OCI-M1 (cell line): ENCODE measurements at regions not wholly inside any gene's neighbourhood (a gene's known extent, or its start where the extent isn't known, plus 50 kb on each side); places are given as distances from the start of the nearest gene placed in this dataset.

Experiments
- DNase-seq: peaks from one replicate; lab custom pipeline; 2025; lab: John Stamatoyannopoulos, UW

DNA sequence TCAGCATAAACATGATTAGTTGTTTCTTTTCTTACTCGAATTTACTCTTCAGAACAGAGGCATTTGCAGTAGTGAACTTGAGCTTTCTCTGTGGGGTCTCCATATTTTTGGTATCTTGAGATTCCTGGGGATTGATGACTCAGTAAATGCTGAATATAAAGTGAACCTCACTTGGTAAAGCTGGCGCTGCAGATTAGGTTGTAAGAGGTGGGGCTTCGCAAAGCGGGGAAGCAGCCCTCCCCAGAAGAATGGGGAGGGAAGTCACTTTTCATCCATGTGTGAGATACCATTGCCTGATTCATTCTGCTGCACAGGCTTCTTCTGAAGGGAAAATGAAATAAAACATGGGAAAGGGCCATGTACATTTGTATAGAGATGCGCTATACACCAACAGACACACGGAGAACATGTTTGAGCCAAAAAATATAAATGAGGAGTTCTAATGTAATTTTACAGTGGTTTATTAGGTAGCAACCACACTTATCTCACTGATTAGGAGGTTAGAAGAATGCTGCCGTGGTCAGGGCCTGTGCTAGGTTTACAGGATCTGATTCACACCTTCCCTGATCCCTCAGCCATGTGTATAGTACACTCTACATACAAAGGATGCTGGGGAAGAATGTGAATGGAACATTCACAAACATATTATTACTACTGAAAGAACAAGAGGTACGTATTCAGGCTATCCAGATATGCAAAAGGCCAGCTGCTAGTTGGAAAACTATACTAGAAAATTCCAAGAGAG, 63.5 kb downstream of the DNTTIP2 start:
- no peak for DNase-seq

DNA sequence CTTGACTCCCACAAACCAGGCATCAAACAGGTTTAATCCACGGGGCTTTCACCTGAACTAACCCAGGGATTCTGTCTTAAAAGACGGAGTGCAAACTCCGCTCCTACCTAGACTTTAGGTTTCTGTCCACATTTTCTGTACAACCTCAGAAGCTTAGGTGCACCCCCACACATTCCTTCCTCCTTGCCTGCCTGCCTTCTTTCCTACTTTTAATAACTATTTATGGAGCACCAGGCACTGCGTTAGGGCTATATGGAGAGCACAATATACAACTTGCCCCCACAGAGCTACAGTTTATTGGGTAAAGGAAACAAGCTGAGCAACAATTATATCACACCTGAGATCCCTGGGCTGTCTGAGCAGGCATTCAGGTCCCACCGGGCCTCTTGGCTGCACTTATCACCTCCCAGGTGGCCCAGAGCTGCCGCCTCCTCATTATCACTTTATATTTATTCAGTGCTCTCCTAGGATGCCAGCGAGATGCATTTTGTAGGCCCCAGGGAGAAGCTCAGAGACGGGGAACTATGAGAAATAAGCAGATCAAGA, 64.1 kb downstream of the DNTTIP2 start:
- no peak for DNase-seq

DNA sequence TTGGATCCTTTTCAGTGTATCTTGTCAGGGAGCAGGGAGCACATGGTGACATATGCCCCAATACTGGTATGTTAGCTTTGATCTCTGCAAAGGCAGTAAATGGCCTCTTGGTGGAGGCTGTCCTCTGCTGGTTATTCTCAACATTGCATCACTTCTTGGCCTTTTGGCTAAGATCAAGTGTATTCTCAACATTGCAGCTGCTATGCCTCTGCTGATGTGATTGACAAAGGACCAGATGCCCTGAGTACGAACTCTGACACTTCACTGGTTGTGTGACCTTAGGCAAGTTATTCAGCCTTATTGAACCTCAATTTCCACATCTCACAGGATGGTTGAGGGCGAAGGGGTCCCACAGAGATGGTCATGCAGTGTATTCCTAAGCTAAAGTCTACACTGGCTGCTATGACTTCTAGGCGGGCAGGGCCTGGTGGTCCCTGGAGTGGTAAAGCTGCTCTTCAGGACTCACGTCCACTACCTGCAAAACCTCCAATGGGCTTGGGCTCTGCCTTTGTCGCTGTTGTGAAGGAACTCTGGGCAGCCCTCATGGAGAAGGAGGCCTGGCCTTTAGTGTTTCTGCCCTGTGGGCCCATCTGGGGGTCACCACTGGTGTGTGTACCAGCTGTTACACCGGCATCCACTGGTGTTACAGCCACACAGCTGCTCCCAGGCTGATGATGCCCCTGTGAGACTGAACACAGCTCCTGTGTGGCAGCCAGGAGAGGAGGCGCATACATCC, 64.8 kb downstream of the DNTTIP2 start:
- DNase-seq, result peak; percentile 88

DNA sequence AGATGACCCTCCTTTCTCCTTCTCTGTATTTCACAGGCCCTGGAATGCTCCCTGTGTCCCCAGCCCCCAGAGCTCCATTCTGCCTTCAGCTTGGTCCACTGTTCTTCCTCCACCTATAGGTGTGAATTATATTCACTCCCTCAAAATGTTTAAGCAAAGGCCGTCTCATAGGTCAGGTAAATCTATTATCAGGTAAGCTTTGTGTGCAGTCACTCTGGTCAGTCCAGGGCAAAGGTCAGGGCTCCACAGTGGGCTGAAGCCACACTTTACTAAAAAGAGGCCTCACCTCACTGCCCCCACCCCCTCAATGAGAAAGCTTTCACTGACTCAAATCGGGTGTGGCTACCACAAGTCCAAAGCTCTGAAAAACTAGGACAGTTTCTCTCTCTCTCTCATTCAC, 65.9 kb downstream of the DNTTIP2 start:
- no peak for DNase-seq

DNA sequence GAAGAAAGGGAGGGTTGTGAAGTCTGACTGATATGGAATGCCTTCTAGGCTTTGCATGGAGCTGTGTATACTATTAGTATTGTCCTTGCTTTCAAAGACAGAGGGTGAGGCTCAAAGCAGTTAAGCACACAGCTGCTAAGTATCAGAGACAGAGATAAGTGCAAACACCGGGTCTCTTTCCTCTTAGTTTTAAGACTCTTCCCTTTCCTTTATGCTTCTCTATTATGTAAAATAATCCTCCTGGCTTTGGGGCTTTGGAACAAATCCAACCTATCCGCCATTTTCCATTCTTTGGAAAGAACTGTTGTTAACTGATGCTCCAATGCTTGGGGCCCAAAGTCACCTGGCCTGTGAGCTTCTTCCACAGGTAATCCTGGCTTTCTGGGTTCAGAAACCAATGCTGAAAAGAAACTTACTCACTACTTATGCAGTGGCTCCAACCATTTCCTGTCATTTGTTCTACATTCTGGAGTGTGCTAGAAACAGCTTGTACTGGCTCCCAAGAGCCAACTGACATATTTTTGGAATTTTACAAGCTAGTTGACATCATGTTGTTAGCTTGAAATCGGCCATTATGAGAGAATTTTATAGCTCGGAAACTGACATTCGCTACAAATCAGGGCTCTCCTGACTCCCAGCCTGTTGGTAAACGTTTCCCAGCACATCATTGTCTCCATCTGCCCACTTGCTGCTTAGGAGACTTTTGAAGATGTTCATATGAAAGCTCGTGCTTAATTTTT, 67.5 kb downstream of the DNTTIP2 start:
- DNase-seq, result no peak

DNA sequence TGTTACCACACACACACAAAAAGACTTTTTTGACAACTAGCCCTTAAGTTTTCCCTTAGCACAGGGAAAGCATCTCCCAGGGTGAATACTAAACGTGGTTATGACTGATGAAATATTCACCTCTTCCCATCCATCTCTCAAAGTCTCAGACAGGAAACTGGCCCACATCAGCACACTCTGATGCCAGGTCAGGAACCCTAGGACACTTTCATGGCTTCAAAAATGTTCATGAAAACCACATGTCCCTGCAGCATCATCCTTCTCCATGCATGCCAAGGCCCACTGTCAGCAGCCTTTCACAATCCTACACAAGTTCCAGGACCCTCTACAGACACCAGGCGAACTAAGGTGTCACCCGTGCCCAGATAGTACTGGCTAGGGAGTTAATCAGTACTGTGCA, 68.7 kb downstream of the DNTTIP2 start:
- no peak for DNase-seq

DNA sequence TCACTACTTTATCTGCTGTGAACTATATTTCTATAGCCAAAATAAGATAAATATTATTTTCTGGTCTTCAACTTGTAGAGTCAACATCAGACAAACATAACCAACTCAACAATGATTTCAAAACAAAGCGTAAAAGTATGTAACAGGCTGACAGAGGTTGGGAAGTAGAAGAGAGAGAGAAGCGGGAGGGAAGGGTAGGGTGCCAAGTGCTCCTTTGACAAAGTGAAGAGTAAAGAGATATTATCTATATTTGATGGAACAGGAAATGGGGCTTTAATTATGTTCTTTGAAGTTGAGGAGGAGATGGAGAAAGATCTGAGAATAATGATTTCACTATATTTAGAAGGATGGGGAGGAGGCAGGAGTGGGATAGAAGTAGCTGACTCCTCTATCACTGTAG, 70.1 kb downstream of the DNTTIP2 start:
- DNase-seq, result no peak

DNA sequence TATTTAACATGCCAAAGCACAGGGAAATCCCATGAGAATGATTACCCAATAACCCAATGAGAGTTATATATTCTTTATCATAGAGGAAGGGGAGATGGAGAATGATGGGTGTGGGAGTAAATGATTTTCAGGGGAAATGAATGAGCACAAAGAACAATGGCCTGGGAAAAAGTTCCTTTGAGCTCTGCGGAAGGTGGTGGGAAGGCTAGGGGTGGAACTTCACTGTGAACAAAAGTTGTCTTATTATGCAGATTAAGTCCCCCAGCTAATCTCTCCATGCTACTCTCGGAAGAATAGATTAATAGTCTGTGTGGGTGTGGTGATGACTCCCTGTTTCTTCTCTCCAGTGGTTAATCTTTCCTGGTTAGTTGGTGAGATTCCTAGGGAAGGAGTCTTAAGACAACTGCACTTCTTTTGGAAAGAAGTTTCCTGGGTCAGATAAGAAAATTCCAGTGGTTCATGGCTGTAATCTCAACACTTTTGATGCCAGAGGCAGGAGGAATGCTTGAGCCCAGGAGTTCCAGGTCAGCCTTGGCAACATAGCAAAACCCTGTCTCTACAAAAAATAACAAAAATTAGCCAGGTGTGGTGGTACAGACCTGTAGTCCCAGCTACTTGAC, 71.6 kb downstream of the DNTTIP2 start:
- DNase-seq, result no peak

DNA sequence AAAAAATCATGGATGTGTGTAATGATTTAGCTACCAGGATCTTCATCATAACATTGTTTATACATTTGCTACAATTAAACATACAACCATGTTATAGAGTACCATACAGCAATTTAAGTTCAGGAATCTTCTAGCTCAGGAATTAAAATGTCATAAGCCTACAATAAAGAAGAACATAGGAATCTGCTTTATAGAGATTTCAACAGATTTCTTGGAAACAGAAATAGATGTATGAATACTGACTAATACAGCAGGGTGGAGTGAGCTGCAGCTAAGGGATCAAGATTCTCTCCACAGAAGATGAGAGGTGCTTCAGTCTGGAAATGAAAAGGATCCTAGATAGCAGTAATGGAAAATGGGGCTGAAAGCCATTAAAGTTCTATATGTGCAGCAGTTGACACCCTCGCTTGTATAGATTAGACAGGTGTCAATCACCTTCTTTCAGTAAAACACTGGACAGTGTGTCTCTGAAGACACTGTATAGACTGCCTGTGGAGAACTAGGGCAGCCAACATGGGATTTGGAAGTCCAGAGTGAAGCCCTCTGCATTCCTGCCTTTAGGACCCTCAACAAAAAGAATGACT, 73.9 kb downstream of the DNTTIP2 start:
- DNase-seq, result no peak

DNA sequence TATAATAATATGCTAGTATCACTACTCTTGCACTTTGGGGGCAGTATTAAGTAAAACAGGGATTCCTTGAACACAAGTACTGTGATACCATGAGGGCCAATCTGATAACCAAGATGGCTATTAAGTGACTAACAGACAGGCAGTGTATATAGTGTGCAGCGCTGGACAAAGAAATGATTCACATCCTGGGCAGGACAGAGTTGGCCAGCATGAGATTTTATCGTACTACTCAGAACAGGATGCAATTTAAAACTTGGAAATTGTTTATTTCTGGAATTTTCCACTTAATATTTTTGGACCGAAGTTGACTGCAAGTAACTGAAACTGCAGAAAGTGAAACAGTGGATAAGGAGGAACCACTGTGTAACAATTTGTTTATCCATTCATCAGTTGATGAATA, 74.6 kb downstream of the DNTTIP2 start:
- DNase-seq, result no peak

DNA sequence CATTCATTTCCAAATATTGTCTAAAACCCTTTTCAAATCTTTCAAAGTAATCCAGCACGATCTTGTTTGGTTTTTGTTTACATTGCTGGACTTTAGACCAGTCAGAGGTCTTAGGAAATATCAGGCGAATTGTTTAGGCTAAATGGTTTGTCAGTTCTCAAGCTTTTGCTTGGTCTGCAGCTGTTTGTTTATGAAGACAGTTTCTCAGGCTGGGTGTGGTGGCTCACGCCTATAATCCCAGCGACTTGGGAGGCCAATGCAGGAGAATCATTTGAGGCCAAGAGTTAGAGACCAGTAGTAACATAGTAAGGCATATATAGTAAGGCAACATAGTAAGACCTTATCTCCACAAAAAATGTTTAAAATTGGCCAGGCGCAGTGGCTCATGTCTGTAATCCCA, 77.5 kb downstream of the DNTTIP2 start:
- DNase-seq, result no peak

DNA sequence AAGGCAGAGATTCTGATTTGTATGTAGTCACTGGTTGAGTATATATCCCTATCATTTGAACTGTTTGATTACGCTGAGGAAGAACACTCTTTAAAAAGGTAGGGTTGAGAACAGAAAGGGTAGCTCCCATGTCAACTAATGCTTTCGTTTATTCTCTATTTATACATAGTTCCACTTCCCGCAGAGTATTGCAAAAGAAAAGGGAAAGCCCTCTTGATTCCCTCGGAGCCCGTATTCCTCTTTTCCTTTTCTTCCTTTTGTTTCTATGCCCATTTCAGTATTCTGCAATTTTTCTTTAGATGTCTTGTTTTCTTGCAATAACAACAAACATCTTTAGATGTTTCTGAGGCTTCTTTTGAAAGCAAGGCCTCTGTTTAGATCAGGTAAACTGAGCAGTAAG, 78.2 kb downstream of the DNTTIP2 start:
- DNase-seq, result no peak

DNA sequence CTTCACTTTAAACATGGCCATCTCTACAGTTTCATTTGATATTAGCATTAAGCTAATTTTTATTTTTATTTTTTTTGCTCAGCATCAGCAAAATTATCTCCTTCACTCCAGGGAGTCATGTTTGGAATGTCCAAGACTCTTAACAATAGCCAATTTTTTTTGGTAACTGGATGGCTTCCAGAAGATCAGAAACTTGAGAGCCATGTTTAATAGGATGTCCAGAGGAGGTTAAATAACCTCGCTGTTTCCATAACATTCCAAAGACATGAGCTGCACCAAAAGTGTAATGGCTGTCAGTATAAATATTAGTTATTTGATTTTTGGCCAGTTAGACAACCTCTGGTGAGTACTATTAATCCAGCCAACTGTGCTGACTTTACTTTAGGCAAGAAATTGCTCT, 80.7 kb downstream of the DNTTIP2 start:
- DNase-seq, result no peak

DNA sequence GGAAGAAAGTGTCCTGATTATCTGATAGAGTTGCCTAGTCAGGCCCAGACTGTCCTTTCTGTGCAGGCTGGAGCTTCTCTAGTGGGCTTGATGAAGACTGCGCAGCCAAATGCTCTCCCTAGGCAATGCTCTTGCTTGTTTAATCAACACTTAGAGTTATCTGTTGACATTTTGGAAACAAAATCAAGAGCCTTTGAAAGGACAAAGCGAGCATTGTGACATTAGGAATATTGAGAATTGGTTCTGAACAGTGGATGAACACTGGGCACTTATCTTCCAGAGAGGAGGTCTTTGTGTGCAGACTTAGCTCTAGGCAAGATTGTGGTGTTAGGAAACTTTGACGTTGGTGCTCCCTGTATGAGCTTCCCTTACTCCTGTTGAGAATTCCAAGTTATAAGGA, 94.5 kb downstream of the DNTTIP2 start:
- no peak for DNase-seq

DNA sequence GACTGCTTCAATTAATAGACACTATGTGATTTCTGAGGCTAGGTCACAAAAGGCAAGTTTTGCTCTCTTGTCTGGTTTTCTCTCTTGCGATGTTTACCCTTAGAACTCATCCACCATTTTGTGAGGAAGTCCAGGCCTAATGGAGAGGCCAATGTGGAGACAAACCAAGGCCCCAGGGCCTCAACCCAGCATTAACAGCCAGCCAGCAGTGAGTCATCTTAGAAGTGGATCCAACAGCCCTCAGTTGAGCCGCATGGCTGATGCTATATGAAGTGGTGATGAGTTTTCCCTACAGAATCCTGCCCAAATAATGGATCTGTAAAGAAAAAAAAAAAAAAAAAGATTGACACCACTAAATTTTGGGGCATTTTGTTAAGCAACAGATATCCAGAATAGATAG, 95.1 kb downstream of the DNTTIP2 start:
- DNase-seq, result no peak

DNA sequence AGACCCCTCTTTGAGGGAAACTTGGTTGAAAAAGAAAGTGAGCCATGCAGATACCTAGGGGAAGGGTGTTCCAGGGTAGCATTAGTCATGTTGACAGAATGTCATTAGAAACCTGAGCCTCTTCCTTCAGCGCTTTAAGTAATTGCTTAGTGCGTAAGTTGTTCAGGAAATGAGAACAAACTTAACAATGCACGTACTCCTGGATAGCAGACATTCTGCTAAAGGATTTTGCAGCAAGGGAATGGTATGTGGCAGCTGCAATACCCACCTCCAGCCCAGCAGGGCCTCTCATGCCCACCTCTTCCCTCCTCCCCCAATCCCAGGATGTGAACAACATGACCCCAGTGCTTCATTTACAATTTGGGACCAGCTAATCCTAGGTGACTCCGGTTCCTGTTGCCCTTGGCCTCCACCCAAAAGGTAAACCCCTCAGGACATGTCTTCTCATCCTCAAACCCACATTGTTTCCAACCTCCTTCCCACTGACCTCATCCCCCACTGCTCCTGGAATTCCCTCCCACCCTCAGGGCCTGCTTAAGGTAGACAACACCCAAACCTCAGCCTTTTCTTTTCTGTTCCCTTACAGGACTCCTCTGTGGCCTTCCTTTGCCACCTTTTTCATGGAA, 98.0 kb upstream of the BCAR3 start:
- DNase-seq, result no peak

DNA sequence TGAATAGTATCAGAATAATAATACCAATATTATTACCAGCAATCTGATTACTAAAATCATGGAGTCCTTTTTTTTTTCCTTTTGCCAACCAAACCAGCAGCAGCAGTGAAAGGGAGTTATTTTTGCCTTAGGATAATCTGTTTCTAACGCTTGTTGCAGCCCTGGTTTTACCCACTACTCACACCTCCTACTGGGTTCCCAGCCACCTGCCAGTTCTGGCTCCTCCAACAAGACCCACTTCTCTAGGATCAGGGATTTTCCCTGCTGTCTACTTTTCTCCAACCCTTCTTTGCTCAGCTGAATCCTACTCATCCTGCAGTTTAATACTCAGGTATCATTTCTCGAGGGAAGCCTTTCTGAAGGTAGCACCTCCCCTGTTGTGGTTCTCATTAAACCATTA, 96.8 kb upstream of the BCAR3 start:
- no peak for DNase-seq

DNA sequence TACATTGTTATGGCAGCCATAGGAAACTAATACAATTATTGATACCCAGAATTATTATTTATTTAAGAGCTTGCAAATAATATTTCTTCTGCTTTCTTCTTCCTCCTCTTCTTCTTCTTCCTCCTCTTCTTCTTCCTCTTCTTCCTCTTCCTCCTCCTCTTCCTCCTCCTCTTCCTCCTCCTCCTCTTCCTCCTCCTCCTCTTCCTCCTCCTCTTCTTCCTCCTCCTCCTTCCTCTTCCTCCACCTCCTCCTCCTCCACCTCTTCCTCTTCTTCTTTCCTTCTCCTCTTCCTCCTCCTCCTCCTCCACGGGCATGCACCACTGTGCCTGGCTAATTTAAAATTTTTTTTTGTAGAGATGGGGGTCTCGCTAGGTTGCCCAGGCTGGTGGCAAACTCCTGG, 95.6 kb upstream of the BCAR3 start:
- DNase-seq, result no peak

DNA sequence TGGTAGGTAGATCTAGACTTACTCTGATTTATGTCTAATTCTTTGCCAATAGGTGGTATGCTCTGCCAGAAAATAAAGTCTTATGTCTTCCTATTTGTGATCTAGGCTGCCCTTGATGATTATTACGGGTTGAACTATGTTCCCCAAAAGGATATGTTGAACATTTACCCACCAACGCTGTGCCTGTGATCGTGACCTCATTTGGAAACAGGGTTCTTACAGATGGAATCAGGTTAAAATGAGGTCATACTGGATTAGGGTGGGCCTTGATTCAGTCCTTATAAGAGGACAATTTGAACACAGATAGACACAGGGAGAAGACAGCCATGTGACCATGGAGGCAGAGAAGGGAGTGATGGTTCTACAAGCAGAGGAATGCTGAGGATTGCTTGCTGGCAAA, 95.1 kb upstream of the BCAR3 start:
- no peak for DNase-seq

DNA sequence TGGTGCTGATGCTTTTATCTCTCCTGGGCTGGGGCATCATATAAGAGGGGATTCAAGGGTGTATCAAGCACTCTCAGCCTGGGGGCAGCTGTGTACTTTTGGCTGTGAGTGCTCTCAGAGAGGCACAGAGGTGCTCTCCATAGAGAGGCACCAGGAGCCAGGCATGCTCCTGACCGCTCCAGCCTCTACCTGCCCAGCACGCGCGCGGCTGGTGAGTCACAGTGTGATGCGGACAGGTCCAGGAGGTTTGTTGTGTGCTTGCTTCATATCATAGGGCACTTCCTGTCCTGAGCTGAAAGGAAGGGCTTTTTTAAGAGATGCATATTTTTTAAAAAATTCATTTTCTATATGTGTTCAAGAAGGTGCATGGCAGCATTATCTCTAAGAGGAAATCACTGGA, 93.6 kb upstream of the BCAR3 start:
- no peak for DNase-seq

DNA sequence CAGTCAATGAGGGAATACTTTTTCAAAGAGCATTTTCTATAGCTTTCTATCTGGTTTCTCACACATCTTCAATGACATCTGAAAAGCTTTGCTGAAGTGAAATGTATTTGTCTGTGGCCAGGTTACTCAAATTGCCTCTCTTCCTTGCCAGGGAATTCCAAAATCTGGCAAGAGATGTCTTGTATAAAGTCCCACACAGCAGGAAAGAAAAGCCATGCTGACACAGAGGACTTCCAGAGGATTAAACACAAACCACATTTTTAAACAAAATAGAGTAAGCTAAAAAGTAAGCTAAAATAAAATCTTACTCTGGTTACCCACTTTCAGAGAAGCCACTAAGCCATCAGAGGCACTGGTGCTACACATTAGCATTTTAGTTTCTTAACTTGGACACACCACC, 93.1 kb upstream of the BCAR3 start:
- DNase-seq, result no peak
